Raji (cell line): ENCODE measurements at regions not wholly inside any gene's neighbourhood (a gene's known extent, or its start where the extent isn't known, plus 50 kb on each side); places are given as distances from the start of the nearest gene placed in this dataset.

ENCODE experiments used
- POLR2A ChIP-seq: IDR thresholded peaks from 2 replicates; pipeline ENCODE4 v1.6.1; 2011; ENCODE audit warnings: low read depth, low read length, control low read depth; ENCODE audit not compliant: insufficient read depth

DNA sequence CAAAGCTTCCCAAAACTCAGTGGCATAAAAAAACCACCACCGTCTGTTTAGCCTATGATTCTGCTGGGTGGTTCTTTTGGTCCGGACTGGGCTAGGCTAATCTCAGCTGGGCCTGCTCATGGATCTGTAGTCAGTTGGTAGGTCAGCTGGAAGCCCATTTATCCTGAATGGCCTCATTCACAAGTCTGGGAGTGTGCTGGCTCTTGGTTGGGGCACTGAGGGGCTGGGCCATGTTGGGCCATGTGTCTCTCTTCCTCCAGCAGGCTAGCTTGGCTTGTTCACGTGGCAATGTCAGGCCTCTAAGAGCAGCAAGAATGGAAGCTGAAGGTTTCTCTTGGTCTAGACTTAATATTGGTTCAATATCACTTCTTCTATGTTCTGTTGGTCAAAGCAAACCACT is 95.7 kb upstream of the HS6ST1 start:
- TF ChIP-seq POLR2A = no peak

DNA sequence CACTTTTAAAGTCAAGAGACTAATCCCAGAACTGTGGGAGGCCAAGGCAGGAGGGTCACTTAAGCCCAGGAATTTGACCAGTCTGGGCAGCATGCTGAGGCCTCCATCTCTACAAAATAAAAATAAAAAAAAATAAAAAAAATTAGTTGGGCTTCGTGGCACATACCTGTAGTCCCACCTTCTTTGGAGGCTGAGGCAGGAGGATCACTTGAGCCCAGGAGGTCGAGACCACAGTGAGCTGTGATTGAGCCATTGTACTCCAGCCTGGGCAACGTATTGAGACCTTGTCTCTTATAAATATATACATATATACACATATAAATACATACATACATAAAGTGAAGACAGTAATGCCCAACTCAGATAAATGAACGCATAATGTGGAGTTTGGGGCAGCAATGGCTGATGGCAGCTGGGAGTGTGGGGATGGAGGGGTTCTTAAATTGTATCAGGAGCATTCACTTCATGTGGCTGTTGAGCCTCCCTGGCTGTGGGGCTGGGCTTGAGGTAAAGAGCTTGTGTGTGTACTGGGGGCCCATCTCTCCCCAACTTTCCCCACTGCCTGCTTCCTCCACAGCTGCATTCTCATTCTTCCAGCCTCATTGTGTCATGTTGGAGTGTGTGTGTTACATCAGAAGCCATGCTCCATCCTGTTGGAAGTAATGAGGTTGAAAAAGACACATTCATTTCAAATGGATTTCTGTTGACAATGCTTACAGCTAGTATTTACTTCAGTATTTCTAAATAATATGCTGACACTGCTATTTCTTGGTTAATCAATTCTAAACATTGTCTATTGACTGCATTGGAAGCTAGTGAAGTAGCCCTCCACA is 96.5 kb upstream of the HS6ST1 start:
- TF ChIP-seq POLR2A = no peak

DNA sequence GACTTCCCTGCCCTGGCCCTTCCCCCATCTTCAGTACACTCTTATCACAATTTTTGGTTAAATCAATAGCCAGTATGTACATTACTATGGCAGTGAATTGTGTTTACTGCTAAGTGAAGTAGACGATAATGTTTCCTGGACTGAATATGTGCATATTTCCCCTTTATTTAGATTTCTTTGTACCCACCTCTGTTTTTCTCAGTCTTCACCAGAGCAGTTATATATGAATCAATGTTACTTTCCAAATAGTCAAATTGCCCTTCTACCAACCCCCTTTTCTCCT is 97.1 kb upstream of the HS6ST1 start:
- no peak for TF ChIP-seq POLR2A

DNA sequence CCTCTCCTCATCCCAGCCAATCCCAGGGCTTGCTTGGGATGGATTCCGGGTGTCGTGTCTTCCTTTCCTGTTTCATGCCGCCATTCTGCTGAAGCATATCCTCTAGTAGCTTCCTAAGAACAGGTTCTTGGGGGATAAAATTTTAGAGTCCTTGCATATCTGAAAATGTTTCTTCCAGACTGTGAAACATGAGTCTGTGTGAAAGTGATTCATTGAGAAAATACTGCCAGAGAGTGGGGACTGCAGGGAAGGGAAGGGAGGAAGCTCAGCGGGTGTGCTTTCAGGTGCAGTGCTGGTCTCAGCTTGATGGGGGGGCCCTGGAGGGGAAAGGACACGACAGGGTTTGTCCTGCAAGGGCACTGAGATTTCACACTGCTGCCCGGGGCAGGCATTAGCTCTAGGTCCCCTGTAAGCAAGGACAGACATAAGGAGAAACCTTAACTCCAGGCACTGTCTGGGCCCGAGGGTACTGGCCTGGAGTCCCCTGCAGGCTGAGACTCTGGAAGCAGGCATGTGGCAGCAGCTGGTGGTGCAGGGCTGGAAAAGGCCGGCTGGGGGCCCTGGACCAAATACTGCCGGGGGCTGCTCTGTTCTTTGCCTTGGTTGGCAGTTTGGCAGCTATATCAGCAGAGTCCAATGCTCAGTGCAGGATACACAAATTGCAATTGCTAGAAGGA is 97.6 kb upstream of the HS6ST1 start:
- no peak for TF ChIP-seq POLR2A

DNA sequence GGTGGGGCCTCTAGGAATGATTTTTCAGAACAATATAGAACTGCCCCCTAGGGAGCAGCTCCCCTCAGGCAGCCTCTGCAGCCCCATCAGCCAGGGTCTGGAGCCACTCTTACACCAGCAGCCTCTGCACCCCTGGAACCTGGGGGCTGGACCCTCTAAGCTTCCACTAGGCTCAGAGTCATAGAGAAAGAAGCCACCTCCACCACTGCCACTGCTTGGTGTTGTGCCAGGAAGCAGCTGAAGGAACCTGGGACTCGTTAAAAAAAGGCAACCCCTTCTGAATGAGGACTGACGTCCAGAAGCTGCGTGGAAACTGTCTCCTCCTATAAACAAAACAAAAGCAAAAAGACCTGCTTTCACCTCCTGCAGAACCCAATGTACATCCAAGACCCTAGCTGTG is 98.1 kb upstream of the HS6ST1 start:
- TF ChIP-seq POLR2A = no peak

DNA sequence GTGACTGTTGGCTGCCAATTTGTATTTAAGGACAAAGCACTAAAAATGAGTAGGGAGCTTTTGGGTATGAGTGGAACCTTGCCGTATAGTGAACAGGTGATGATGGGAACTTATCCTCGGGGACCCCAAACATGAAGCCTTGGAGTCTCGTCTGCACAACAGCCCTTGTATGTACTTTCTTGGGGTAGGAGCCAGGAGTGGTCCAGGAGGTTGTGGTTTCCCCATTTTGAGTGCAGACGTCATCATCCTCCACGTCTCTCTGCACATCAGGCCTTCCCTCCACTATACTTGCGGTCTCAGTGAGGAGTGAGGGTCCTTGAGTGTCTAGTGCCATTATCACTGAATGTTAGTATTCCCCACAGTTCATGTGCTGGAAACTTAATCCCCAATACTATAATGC is 101.5 kb upstream of the HS6ST1 start:
- no peak for TF ChIP-seq POLR2A

DNA sequence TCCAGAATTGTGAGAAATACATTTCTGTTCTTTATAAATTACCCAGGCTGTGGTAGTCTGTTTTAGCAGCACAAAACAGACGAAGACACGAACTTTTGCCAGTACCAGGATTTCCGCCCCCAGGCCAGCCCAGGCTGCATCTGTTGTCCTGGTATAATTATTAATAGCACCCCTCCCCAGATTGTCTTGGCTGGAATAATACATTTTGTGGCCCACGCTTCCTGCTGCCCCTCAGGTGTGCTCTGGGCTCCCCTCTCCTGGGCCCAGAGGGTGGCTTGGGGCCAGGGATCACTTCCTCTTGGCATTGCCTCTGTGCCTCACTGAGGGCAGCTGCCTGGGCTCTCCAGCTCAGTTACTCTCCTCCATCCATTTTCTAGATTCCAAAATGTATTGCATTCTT is 102.1 kb upstream of the HS6ST1 start:
- no peak for TF ChIP-seq POLR2A

DNA sequence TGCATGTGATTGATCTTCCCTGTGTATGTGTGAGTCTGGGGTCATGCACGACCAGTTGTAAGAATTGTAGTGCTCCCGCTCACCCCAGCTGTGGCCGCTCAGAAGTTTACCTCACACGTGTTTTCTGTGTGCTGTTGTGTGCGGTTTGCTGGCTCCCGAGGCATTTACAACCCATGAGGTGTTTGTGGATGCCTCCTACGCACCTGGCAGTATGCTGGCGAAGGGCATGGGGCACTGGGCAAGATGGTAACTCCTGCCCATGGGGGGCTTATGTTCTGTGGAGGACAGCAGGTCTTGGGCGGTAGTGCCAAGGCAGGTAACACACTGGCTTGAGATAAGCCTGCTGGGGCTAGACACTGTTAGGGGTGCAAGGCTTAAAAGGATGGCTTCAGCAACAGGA is 102.6 kb upstream of the HS6ST1 start:
- TF ChIP-seq POLR2A = no peak

DNA sequence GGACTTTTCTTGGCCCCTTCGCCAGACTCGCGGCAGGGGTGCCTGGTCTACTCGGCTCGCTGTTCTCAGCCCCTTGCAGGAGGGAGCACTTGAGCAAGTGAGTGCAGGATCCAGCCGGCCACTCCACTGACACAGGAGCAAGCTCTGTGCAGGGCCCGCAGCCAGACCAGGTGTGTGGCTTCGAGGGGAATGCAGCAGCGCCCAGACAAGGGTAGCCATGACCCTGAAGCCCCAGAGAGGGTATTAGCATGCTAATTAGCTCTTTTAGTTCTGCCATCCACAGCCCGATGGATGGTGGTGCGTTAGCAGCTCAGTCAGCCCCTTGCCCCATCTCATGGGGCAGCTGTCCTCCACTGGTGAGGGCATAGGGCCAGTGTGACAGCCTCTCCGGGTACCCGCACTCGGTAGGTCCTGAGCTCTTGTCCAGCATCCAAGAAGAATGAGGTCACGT is 103.2 kb upstream of the HS6ST1 start:
- TF ChIP-seq POLR2A = no peak

DNA sequence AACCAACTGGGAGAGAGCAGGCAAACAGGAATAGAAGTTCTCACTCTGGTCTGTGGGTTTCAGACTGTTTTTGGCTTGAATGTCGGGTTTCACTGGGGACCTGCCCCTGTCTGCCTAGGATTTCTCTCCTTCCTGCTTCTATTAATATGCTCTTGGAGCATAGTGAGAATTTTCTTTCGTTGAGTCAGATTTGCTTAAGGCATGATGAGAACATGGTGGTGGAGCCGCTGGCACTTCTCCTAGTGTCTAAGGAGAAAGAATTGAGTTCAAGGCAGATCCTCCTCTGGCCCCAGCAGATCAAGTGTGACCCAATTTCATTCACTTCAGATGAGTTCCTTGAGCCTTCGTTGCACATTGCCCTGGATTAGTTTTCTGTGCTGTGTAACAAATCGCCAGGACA is 103.9 kb upstream of the HS6ST1 start:
- no peak for TF ChIP-seq POLR2A

DNA sequence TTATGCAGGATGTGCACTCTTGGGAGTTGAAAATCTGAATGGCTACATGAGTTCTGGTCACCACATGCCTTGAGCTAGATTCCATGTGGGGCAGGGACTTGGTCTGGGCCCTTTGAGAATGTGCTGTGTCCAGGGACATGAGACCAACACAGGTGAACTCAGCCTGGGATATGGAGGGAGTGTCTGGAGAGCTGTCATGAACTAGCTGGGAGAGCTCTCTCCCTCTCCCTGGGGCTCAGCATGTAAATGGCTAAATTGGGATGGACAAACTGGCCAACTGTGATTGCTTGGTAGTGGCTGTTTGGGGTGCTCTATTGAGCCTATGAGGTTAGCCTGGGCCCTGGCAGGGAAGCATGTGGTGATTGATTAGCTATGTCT is 105.1 kb upstream of the HS6ST1 start:
- TF ChIP-seq POLR2A = no peak

DNA sequence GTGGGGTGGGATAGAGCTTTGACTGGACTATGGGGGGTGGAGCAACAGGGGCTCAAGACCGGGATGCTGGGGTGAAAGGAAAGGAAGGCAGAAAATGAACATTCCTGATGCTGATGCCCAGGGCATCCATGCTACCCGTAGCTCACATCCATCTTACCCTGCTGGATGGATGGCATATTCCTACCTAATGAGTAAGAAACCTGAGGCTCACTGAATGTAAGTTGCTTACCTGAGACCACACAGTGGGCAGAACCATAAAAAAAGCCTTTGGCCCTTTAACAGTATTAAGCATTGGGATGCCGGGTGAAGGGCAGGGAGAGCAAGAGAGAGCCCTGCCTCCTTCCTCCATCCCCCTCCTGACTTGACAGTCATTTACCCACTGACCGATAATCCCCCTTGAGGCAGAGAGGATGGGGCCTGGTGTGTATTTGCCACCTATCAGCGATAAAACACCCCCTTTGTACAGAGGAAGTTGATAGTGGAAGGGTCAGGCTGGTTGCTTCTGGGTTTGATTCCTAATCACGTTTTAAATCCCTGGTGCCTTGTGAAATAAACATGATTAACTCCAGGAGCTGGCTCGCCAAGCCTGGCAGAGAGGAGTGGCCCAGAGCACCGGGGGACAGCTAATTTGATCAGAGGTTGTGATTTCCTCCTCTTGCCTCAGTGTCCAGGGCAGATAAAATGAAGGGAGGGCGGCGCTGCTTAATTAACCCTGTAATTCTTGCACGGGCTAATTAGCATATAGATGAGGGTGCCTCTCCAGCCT is 105.9 kb upstream of the HS6ST1 start:
- no peak for TF ChIP-seq POLR2A

DNA sequence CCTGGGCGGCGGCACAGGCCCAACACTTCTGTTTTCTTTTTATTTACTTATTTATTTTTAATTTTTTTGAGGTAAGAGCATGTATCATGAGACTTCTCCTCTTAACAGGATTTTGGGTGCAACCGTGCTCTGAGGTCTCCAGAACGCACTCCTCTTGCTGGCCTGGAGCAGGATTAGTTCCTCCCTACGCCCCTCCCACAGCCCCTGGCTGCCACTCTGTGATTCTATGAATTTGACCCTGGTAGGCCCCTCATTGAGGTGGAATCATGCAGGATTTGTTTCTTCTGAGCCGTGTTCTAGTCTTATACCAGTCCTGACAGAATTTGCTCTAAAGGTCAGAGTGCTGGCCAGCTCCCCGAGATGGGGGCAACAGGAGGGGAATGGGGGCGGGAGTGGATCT is 106.5 kb upstream of the HS6ST1 start:
- TF ChIP-seq POLR2A = no peak

DNA sequence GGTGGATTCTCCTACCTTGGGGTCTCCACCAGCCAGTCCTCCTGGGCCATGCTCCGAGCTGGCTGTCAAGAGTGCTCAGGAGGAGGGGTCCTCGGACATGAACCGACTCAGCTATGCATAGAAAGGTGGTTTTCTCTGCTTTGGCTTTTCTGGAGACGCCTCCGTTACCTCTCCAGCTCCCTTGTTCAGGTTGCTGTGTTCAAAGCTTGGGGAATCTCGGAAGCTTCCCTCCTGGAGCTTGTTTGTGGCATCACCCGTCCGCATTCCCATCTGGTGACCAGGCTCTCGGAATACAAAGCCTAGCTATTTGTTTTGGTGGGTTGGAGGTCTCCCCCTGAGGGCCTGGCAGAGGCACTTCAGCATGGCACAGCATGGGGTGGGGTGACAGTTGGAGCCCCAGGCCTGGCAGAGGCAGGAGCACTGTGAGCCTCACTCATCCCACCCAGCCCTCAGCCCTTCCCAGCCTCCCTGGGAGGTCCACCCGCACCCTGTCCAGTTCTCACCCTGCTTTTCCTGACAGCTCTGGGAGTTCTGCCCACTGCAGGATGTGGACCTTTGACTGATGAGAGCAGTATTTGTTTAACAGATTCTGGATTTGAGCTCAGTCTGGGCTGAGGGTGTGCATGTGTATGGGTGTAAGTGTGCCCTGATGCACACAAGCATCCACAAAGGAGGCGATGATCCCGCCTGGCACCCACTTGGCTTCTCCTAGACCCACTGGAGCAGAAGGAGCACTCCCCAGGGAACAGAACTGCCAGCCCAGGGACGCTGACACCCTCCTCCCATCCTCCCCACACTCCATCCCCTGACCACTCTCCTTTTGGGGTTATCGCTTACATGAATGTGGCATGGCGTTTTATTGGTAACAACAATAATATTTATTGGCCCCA is 107.3 kb upstream of the HS6ST1 start:
- TF ChIP-seq POLR2A = no peak

DNA sequence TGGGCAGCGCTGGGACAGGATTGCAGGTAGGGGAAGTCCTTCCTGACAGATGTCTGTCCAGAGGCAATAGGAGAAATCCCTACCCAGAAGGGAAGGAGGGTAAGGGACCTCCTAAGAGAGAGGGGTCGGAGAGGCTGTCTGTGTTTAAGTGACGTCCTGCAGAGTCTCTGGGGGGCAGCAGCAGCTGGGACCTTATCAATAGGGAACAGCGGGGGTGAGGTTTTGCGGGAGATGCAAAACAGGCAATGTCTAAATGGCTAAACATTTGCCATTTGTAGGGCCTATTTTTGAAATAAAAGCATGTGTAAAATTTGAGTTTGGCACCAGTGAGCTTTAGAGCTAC is 108.7 kb upstream of the HS6ST1 start:
- TF ChIP-seq POLR2A = no peak

DNA sequence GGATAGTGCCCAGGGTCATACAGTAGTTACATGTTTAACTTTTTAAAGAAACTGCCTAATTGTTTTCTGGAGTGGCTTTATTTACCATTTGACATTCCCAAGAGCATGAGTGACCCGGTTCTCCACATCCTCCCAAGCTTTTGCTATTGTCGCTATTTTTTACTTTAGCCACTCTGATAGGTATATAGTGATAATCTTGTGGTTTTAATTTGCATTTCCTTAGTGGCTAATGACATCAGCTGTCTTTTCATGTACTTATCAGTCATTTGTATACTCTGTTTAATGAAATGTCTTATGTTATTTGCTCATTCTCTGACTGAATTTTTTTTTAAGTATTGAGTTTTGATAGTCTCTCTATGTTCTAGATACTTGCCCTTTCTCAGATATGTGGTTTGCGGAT is 109.7 kb upstream of the HS6ST1 start:
- TF ChIP-seq POLR2A = no peak

DNA sequence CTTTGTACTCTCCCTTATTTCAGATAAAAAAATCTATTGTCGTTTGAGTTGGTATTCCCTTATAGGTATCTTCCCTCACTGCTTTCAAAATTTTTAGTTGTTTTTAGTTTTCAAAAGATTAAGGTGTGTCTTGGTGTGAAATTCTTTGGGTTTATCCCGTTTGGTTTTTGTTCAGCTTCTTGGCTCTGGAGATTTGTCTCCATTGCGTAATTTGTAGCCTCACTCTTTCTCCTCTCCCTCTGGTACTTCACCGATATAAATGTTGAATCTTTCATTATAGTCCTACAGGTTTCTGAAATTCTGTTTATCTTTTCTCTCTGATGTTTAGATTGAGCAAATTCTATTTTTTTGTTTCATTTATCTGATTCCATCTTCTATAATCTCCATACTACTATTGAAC is 113.8 kb upstream of the HS6ST1 start:
- TF ChIP-seq POLR2A = no peak
